DMS114 treated with DMSO at 0.1 percent for 48 hours (cell line): ENCODE measurements at regions not wholly inside any gene's neighbourhood (a gene's known extent, or its start where the extent isn't known, plus 50 kb on each side); places are given as distances from the start of the nearest gene placed in this dataset.

Experiments
- DNase-seq: peaks from one replicate; lab custom pipeline; 2025; ENCODE audit not compliant: unreplicated experiment; lab: John Stamatoyannopoulos, UW

DNA sequence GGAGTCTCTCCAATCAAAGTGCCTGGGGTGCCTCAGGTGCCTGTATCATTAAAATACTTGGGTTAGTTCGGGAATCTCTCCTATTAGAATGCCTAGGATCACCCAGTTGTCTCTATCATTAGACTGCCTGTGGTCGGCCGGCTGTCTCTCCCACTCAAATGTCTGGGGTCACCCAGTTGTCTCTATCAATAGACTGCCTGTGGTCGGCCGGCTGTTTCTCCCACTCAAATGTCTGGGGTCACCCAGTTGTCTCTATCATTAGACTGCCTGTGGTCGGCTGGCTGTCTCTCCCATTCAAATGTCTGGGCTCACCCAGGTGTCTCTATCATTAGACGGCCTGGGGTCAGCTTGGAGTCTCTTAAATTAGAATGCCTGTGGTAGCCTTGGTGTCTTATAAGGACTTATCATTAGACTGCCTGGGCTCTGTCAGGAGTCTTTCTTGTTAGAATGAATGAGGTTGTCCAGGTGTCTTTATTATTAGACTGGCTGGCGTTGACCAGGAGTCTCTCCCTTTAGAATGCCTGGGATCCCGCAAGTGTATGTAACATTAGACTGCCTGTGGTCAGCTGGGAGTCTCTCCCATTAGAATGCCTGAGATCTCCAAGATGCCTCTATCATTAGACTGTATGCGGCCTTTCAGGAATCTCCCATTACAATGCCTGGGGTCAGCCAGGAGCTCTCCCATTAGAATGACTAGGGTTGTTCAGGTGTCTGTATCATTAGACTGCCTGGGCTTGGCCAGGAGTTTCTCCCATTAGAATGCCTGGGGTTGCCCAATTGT, 1555.5 kb downstream of the UQCRFS1 start:
- no peak for DNase-seq

DNA sequence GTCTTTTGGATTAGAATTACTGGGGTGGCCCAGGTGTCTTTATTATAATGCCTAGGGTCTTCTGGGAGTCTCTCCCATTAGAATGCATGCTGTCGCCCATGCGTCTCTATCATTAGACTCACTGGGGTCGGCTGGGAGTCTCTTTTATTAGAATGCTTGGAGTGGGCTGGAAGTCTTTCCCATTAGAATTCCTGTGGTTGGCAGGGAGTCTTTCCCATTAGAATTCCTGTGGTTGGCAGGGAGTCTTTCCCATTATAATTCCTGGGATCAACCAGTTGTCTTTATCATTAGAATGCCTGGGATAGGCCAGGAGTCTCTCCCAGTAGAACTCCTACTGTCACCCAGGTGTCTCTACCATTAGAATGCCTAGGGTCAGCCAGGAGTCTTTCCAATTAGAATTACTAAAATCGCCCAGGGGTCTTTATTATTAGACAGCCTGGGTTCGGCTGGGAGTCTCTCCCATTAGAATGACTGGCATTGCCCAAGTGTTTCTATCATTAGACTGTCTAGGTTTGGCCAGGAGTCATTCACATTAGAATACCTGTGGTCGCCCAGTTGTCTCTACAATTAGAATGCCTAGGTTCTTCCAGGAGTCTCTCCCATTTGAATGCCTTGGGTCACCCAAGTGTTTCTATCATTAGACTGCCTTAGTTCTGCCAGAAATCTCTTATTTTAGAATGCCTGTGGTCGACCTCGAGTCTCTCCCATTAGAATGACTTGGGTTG, 1558.5 kb downstream of the UQCRFS1 start:
- no peak for DNase-seq

- no peak for DNase-seq
These were observed 1560.2 kb downstream of the UQCRFS1 start for GRCh38 chr19:27652796-27653195.

DNA sequence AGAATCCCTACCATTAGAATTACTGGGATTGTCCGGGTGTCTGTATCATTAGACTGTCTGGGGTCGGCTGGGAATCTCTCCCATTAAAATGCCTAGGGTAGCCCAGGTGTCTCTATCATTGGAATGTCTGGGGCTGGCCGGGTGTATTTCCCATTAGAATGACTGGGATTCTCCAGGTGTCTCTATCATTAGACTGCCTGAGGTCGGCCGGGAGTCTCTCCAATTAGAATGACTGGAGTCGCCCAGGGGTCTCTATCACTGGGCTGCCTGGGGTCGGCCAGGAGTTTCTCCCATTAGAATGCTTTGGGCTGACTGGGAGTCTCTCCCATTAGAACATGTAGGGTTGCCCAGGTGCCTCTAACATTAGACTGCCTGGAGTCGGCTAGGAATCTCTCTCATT, 1560.7 kb downstream of the UQCRFS1 start:
- no peak for DNase-seq

DNA sequence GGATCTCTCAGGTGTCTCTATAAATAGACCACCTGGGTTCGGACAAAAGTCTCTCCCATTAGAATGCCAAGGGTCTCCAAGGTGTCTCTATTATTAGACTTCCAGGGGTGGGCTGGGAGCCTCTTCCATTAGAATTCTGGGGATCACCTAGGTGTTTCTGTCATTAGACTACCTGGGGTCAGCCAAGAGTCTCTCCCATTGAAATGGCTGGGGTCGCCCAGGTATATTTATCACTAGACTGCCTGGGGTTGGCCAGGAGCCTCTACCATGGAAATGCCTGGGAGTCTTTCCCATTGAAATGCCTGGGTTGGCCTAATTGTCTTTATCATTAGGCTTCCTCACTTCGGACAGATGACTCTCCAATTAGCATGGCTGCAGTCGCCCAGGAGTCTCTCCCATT, 1565.5 kb downstream of the UQCRFS1 start:
- DNase-seq, result no peak

DNA sequence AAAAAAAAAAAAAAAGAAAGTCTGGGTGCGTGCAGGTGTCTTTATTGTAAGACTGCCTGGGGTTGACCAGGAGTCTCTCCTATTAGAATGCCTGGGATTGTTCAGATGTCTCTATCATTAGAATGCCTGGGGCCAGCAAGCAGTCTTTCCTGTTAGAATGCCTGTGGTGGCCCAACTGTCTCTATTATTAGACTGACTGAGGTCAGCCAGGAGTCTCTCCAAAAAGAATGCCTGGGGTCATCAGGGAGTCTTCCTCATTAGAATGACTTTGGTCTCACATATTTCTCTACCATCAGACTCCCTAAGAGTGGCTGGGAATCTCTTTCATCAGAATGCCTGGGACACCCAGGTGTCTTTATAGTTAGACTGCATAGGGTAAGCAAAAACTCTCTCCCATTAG, 1577.5 kb downstream of the UQCRFS1 start:
- DNase-seq, result no peak

DNA sequence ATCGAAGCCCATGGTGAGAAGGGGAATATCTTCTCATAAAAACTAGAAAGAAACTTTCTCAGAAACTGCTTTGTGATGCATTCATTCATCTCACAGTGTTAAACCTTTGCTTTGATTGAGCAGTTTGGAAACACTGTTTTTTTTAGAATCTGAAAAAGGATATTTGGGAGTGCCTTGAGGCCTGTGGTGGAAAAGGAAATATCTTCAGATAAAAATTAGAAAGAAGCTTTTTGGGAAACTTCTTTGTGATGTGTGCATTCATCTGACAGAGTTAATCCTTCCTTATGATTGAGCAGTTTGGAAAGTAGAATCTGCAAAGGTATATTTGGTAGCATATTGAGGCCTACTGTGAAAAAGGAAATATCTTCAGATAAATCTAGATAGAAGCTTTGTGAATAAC, 1594.9 kb downstream of the UQCRFS1 start:
- DNase-seq, result no peak

- no peak for DNase-seq
These were observed 1632.0 kb downstream of the UQCRFS1 start for GRCh38 chr19:27580906-27581305.
